HG03066 (cell line): ENCODE measurements at regions not wholly inside any gene's neighbourhood (a gene's known extent, or its start where the extent isn't known, plus 50 kb on each side); places are given as distances from the start of the nearest gene placed in this dataset.

Source experiments
- ATAC-seq: cut with Tn5 transposase; IDR thresholded peaks from one replicate; pipeline ENCODE4 v1.9.1; 2021; ENCODE audit warnings: low read depth; ENCODE audit not compliant: unreplicated experiment

GRCh38 chr6:99852031-99852430 is 142.0 kb downstream of the MCHR2 start:
- no peak for ATAC-seq

- no peak for ATAC-seq
These were observed 127.0 kb downstream of the MCHR2 start for GRCh38 chr6:99867026-99867425.

- ATAC-seq: peak; percentile 89
These were observed 125.8 kb downstream of the MCHR2 start for GRCh38 chr6:99868074-99868702.
